ENCODE measurements at regions not wholly inside any gene's neighbourhood (a gene's known extent, or its start where the extent isn't known, plus 50 kb on each side); places are given as distances from the start of the nearest gene placed in this dataset.
"Not testable (repeated sequence)": the region's sequence is repeated elsewhere in the genome, so short reads cannot be mapped to it uniquely, and the experiment has no call there.

DNA sequence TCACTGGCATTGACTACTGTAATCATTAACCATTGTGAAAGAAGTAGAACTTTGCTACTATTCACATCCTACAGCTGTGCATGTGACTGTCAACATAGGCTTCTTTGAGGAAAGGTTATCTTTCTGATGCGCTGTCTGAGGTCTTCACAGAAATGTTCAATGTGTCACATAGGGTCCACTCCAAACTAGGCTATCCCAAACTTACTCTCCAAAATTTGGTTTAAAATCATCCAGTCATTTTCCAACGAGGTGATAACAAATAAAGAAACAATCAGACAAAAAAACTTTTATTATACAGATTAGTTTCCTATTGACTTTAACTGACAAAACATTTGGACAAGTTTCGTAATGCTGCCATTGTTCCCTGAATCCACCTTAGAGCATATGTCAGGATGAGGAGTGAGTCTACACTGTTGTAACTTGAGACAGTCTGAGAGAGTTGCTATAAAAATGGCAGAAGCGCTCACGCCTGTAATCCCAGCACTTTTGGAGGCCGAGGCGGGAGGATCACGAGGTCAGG is 511.6 kb downstream of the PLOD2 start:
- DNase-seq: no peak

- no peak for DNase-seq
Observed at GRCh38 chr3:145650170-145650569, 510.8 kb downstream of the PLOD2 start.

DNA sequence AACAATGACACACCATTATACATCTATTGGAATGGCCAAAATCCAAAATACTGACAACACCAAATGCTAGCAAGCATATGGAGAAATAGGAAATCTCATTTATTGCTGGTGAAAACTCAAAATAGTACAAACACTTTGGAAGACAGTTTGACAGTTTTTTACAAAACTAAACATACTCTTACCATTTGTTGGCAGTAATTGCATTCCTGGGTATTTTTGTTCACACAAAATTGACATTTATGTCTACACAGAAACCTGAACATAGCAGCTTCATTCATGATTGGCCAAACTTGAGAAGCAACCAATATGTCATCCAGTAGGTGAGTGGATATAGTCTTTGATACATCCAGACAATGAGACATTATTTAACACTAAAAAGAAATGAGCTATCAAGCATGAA is 489.9 kb downstream of the PLOD2 start:
- no peak for DNase-seq

- DNase-seq: no peak
Observed at GRCh38 chr3:145673838-145674237, 487.1 kb downstream of the PLOD2 start.

DNA sequence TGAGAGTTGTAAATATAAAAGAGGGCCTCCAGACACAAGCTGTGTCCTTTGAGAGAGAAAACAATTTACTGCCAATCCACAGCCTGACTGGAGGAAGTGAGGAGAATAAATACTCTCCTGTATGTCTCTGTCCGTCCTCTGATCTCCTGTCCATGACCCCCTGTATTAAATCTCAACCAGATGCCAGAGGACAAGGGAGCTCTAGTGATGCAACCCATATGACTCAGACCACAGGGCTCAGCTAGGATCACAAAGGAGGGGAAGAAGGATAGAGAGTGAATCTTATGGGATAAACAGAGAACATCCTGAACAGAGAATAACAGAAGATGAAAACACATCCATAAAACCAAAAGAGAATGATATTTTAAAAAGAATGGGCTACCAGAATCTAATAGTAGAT is 482.6 kb downstream of the PLOD2 start:
- no peak for DNase-seq

GRCh38 chr3:145681181-145681580 is 479.8 kb downstream of the PLOD2 start:
- no peak for DNase-seq

DNA sequence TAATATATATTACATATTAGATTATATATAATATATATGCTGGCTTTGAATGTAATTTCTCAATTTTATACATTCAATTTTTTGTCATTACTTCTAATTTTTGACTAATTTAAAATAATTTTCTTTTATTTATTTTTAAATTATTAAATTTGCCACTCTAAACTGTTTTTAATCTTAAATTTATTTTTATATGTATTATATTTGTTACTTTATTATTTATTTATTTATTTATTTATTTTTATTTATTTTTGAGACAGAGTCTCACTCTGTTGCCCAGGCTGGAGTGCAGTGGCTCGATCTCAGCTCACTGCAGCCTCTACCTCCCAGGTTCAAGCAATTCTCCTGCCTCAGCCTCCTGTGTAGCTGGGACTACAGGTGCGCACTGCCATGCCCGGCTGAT is 473.0 kb downstream of the PLOD2 start:
- not testable (repeated sequence) for DNase-seq

DNA sequence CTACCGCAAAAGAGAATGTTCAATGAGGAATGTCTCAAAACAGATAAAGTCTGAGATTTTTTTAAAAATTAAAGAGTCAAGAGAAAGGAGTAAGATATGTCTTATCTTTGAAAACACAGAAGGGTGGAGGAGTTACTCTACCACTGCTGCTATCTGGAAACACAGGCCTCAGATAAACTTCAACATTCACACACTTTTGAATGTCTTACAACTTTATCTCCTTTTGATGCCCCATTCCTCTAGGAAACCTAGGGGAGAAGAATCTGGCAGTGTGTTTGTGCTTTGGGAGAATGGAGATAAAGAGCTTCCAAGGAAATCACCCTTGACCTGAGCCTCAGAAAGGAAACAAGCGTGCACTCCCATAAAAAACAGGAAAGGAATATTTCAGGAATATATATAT is 468.2 kb downstream of the PLOD2 start:
- DNase-seq: no peak

GRCh38 chr3:145696011-145696410 is 465.0 kb downstream of the PLOD2 start:
- no peak for DNase-seq

DNA sequence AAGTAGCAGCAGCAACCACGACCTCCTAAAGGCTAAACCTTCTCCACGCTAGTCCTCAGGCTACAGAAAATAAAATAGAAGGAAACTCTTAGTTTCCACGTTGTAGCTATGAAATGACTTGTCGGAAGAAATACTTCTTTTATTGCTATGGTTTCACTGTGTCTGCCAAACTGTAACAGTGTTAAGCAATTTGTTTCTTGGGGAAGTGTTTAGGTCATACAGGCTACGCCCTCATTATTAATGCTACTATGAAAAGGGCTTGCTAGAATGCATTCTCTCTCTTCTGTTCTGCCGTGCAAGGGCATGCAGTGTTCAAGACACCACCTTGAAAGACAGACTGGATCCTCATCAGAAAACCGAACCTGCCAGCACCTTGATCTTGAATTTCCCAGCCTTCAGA is 462.7 kb downstream of the PLOD2 start:
- DNase-seq: no peak

DNA sequence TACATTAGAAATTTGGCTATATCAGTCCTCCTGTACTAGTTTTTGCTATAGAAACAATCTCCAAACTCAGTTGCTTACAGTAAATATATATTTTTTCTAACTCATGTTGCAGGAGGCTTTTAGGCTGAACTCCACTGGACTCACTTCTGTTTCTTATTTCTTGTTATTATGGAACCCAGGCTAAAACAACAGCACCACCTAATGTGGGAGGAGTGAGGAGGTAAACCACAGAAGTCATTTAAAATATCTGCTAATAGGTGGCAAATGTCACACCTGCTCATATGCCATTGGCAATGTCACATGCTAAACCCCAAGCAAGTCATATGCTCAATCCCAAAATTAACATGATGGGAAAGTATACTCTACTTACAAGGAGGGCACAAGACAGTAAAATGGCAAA is 462.2 kb downstream of the PLOD2 start:
- DNase-seq: no peak

DNA sequence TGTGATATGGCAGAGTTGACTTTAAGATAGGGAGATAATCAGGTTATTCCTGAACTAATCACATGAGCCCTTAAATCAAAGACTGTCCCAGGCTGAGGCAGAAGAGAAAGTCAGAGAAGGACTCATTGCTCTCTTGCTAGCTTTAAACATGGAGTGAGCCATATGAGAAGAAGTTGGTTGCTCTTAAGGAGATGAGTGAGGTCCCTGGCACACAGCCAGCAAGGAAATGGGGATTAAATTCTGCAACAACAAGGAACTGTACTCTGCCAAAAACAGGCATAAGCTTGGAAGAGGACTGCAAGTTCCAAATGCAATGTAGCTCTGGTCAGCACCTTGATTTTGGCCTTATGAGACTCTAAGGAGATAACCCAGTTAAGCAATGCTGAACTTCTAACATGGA is 457.0 kb downstream of the PLOD2 start:
- DNase-seq: no peak

DNA sequence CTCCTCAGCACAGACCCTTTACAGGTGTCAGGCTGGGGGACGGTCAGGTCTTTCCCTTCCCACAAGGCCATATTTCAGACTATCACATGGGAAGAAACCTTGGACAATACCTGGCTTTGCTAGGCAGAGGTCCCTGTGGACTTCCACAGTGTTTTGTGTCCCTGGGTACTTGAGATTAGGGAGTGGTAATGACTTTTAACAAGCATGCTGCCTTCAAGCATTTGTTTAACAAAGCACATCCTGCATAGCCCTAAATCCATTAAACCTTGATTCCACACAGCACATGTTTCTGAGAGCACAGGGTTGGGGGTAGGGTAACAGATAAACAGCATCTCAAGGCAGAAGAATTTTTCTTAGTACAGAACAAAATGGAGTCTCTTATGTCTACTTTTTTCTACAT is 451.2 kb downstream of the PLOD2 start:
- not testable (repeated sequence) for DNase-seq

- DNase-seq: no peak
Observed at GRCh38 chr3:145716519-145716918, 444.5 kb downstream of the PLOD2 start.

GRCh38 chr3:145719114-145719513 is 441.9 kb downstream of the PLOD2 start:
- no peak for DNase-seq

DNA sequence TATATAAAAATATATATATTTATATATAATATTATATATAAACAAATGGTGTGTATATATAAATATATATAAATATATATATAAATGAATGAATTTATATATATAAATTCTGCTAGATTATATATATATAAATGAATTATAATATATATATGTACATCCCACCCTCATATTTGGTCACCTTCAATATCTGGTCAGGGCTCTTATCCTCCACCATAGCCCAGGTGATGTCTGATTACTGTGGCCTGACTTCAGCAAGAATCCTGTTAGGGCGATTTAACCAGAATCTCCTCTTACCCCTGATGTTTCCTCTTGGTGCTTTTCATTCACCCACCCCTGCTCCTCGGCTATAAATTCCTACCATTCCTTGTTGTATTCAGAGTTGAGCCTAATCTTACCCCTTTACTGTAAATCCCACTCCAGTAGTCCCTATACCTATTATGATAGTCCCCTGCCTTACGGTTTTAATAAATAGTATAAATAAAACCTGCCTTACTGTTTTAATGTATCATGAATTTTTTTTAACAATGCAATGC is 439.6 kb downstream of the PLOD2 start:
- no peak for DNase-seq

DNA sequence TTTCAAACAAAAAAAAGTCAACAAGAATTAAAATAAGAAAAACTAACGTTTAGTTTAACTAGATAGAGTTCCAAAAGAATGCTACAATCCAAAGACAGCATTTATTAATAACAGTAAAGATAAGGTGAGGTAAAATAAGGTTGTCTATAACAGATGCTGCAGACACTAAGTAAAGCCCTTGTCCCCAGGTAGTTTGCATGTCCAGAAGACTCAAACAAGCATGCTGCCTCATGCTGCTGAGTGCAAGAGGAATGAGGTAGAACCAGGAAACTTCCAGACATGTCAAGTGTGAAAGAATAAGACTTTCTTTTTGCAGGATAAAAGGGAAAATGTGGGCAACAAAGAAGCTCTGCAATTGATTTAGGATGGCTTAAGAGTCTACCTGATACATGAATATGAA is 439.2 kb downstream of the PLOD2 start:
- no peak for DNase-seq

DNA sequence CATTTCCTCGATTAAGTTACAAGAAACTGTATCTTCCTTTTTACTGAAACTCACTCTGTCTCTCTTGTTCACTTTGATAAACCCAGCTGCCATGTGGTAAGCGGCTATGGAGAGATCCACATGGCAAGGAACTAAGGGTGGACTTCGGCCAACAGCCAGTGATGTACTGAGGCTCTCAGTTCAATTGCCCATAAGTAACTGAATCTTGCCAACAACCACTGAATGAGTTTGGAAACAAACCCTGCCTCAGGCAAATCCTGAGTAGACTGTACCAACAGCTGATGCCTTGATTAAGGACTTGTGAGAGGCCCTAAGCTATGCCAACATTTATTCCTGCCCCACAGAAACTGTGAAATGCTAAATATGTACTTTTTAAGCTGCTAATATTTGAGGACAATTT is 433.5 kb downstream of the PLOD2 start:
- no peak for DNase-seq

- DNase-seq: no peak
Observed at GRCh38 chr3:145735631-145736030, 425.4 kb downstream of the PLOD2 start.

DNA sequence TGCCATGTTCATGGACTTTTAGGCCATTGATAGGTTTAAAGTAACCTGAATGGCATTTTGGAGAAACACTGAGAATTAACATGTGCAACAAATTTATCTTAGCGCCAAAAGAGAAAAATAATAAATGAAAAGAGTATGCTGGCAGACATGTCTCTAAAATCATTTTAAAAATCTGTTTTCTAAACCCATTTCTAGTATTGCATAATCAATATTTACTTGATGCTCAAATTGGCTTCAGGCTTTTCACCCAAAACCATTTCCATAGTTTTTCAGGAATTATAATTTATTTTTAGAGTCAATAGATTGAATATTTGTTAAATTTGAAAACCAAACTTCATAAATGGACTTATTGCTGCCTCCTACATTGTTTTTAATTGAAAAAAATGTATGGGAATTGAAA is 423.0 kb downstream of the PLOD2 start:
- DNase-seq: no peak

DNA sequence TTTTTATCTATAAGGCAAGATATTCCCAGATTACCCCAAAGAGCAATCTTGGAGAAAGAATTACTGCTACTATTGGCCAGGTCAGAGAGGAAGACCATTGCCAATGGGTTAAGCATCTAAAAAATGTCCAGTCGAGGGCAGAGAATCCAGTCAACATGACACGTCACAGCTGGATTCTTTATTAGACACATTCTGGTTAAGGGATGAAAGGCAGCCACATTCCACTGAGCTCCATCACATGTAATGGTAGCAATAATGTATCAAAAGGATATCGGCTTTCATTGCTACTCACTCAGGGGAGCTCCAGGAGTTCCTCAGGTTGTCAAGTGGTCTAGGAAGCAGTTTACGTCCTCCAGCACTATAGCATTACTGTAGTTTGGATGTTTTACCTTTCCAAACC is 421.1 kb downstream of the PLOD2 start:
- no peak for DNase-seq

GRCh38 chr3:145750657-145751056 is 410.3 kb downstream of the PLOD2 start:
- no peak for DNase-seq

- DNase-seq: no peak
Observed at GRCh38 chr3:145752576-145752975, 408.4 kb downstream of the PLOD2 start.

- DNase-seq: no peak
Observed at GRCh38 chr3:145754605-145755289, 406.2 kb downstream of the PLOD2 start.

- no peak for DNase-seq
Observed at GRCh38 chr3:145760036-145760435, 400.9 kb downstream of the PLOD2 start.

All from CD4-positive, alpha-beta T cell treated with Interleukin-21 for 1 hour (primary cell).